OCI-LY3 (cell line): ENCODE measurements at regions not wholly inside any gene's neighbourhood (a gene's known extent, or its start where the extent isn't known, plus 50 kb on each side); places are given as distances from the start of the nearest gene placed in this dataset.

ENCODE experiments used
- CTCF ChIP-seq: fragments of 200-600, 300-600 bp; sonication (generic); IDR thresholded peaks from 2 replicates; pipeline ENCODE4 v1.5.1; 2014; ENCODE audit warnings: antibody characterized with exemption, low read length, low read depth
- EZH2phosphoT487 ChIP-seq: fragments of 200-600 bp; shearing (Covaris generic); IDR thresholded peaks from 2 replicates; pipeline ENCODE4 v1.6.1; 2018; ENCODE audit warnings: antibody characterized with exemption, mixed run types, low read depth

GRCh38 chr18:67123901-67124300, 392.6 kb downstream of the DSEL start:
- no peak for TF ChIP-seq CTCF
- no peak for TF ChIP-seq EZH2phosphoT487
